ENCODE measurements at regions not wholly inside any gene's neighbourhood (a gene's known extent, or its start where the extent isn't known, plus 50 kb on each side); places are given as distances from the start of the nearest gene placed in this dataset.
"Not testable (repeated sequence)": the region's sequence is repeated elsewhere in the genome, so short reads cannot be mapped to it uniquely, and the experiment has no call there.

DNA sequence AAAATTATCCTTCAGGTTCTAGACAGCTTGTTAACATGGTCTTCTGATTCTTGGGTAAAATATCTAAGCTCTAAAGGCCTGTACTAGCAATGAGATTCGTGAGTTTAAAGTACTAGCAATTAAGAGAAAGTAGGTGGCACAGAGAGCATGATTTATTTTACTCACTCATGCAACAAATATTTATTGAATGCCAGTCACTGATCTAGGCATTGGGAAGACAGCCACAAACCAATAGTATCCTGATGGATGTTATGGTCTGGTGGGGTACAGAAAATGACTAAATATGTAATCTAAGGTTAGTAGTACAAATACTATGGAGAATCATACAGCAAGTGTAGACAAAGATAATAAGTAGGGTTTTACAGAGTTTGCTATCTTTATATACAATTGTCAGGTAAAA lies 751.3 kb downstream of the ZNF385D start:
- DNase-seq, result no peak
- H3K4me3 ChIP-seq (ENCODE audit: low read length in 3 of 3), result no peak overlapping the region
- no peaks in the 10 kb centered on the region for H3K36me3 ChIP-seq (ENCODE audit: control insufficient read depth in 2 of 3, insufficient read depth in 3 of 3, low read length in 3 of 3)
- no peak for FAIRE-seq
- intact Hi-C loops (cut with DNase I), result no loop called here
- no peaks in the 10 kb centered on the region for H3K9me3 ChIP-seq (ENCODE audit: control insufficient read depth in 2 of 3, insufficient read depth in 1 of 3, low read length in 3 of 3)
- H3K27me3 ChIP-seq (ENCODE audit: control insufficient read depth, insufficient read depth, low read length), result no peaks in the 10 kb centered on the region
- H3K27ac ChIP-seq (ENCODE audit: low read depth in 2 of 2, low read length in 2 of 2), result no peak overlapping the region
- H3K9ac ChIP-seq (ENCODE audit: low read length in 3 of 3), result no peak overlapping the region
- H3K4me1 ChIP-seq (ENCODE audit: control insufficient read depth in 2 of 3, insufficient read depth in 2 of 3, low read depth in 1 of 3, low read length in 3 of 3), result no peaks in the 10 kb centered on the region
- TF ChIP-seq, protein P1, sequence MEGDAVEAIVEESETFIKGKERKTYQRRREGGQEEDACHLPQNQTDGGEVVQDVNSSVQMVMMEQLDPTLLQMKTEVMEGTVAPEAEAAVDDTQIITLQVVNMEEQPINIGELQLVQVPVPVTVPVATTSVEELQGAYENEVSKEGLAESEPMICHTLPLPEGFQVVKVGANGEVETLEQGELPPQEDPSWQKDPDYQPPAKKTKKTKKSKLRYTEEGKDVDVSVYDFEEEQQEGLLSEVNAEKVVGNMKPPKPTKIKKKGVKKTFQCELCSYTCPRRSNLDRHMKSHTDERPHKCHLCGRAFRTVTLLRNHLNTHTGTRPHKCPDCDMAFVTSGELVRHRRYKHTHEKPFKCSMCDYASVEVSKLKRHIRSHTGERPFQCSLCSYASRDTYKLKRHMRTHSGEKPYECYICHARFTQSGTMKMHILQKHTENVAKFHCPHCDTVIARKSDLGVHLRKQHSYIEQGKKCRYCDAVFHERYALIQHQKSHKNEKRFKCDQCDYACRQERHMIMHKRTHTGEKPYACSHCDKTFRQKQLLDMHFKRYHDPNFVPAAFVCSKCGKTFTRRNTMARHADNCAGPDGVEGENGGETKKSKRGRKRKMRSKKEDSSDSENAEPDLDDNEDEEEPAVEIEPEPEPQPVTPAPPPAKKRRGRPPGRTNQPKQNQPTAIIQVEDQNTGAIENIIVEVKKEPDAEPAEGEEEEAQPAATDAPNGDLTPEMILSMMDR (IDR thresholded peaks at IDR 0.05; ENCODE audit: borderline replicate concordance, extremely low read depth, insufficient read depth), result no peak

DNA sequence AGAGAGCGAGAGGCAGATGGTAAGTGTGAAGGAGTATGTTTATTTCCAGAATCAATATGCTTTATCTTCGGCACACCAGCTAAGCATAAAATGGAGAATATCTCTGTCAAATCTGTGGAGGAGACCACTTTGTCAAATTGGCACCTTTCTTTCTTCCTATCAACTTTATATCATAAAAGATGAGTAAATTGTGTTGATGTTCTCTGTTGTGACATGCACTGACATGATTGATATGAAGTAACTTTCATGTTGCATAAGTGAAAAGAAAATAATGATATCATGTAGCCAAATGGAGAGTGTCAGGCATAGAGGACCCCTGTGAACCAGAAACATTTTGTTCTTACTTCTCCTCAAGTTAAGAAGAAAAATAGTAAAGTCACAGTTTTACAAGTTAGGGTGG lies 753.8 kb downstream of the ZNF385D start:
- Histone ChIP-seq H3K27ac (ENCODE audit: low read depth in 2 of 2, low read length in 2 of 2) (no peak overlapping the region), H3K4me3 (ENCODE audit: low read length in 3 of 3) (no peak overlapping the region), H3K27me3 (ENCODE audit: control insufficient read depth, insufficient read depth, low read length) (no peaks in the 10 kb centered on the region), H3K9me3 (ENCODE audit: control insufficient read depth in 2 of 3, insufficient read depth in 1 of 3, low read length in 3 of 3) (no peaks in the 10 kb centered on the region), H3K36me3 (ENCODE audit: control insufficient read depth in 2 of 3, insufficient read depth in 3 of 3, low read length in 3 of 3) (no peaks in the 10 kb centered on the region), H3K9ac (ENCODE audit: low read length in 3 of 3) (no peak overlapping the region), H3K4me1 (ENCODE audit: control insufficient read depth in 2 of 3, insufficient read depth in 2 of 3, low read depth in 1 of 3, low read length in 3 of 3) (no peaks in the 10 kb centered on the region)
- FAIRE-seq (no peak), DNase-seq (no peak)
- intact Hi-C loops (cut with DNase I), result no loop called here
- TF ChIP-seq, protein P1 (IDR thresholded peaks at IDR 0.05; ENCODE audit: borderline replicate concordance, extremely low read depth, insufficient read depth), result no peak

DNA sequence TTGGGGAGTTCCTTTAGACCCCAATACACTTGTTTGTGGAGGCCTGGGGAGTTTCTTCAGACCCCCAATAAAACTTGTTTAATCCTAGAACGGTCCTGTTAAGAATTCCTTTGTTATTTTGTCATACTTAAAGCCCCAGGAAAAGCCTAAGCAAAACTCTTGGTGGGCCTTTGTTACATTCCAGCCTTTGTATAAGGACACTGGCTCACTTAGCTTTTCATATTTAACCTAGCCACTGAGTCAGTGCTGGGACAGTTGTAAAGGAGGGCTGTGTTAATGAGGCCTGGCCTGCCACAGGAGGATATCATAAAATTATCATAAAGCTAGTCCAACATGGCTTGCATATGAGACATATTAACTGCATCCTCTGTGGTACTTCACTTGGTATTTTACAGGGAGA lies 760.1 kb downstream of the ZNF385D start:
- no peak overlapping the region for H3K9ac ChIP-seq (ENCODE audit: low read length in 3 of 3)
- TF ChIP-seq, protein P1 (IDR thresholded peaks at IDR 0.05; ENCODE audit: borderline replicate concordance, extremely low read depth, insufficient read depth), result no peak
- no peak for FAIRE-seq
- no peaks in the 10 kb centered on the region for H3K9me3 ChIP-seq (ENCODE audit: control insufficient read depth in 2 of 3, insufficient read depth in 1 of 3, low read length in 3 of 3)
- H3K4me1 ChIP-seq (ENCODE audit: control insufficient read depth in 2 of 3, insufficient read depth in 2 of 3, low read depth in 1 of 3, low read length in 3 of 3), result no peaks in the 10 kb centered on the region
- H3K27ac ChIP-seq (ENCODE audit: low read depth in 2 of 2, low read length in 2 of 2), result no peak overlapping the region
- intact Hi-C loops (cut with DNase I), result no loop called here
- H3K4me3 ChIP-seq (ENCODE audit: low read length in 3 of 3), result no peak overlapping the region
- H3K27me3 ChIP-seq (ENCODE audit: control insufficient read depth, insufficient read depth, low read length), result no peaks in the 10 kb centered on the region
- no peaks in the 10 kb centered on the region for H3K36me3 ChIP-seq (ENCODE audit: control insufficient read depth in 2 of 3, insufficient read depth in 3 of 3, low read length in 3 of 3)
- DNase-seq, result peak in 1 of 5 donors; percentile 4

DNA sequence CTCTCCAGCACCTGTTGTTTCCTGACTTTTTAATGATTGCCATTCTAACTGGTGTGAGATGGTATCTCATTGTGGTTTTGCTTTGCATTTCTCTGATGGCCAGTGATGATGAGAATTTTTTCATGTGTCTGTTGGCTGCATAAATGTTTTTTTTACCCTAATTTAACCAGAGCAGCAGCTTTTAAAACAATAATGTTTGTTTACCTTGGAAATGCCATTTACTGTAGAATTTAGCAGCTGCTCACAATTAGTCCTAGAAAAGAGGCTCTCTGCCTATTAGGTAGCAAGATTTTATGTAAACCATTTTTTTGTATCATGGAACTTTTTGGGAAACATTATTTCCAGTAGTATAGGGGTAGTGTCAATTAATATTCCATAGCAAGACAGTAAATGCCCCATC lies 761.4 kb downstream of the ZNF385D start:
- peak in 1 of 5 donors; percentile 6 for DNase-seq
- H3K4me1 ChIP-seq (ENCODE audit: control insufficient read depth in 2 of 3, insufficient read depth in 2 of 3, low read depth in 1 of 3, low read length in 3 of 3); FAIRE-seq; H3K4me3 ChIP-seq (ENCODE audit: low read length in 3 of 3); intact Hi-C loops (cut with DNase I); H3K27me3 ChIP-seq (ENCODE audit: control insufficient read depth, insufficient read depth, low read length); H3K36me3 ChIP-seq (ENCODE audit: control insufficient read depth in 2 of 3, insufficient read depth in 3 of 3, low read length in 3 of 3); H3K27ac ChIP-seq (ENCODE audit: low read depth in 2 of 2, low read length in 2 of 2); H3K9ac ChIP-seq (ENCODE audit: low read length in 3 of 3); H3K9me3 ChIP-seq (ENCODE audit: control insufficient read depth in 2 of 3, insufficient read depth in 1 of 3, low read length in 3 of 3): not testable (repeated sequence)
